HL-60 (cell line): ENCODE measurements at regions not wholly inside any gene's neighbourhood (a gene's known extent, or its start where the extent isn't known, plus 50 kb on each side); places are given as distances from the start of the nearest gene placed in this dataset.

Experiments
- CTCF ChIP-seq: IDR thresholded peaks from one replicate; pipeline ENCODE4 v1.5.1; 2011; ENCODE audit warnings: low read length, control low read depth, inconsistent platforms; ENCODE audit not compliant: insufficient read depth
- GABPA ChIP-seq: IDR thresholded peaks from 2 replicates; pipeline ENCODE4 v1.6.1; 2012; ENCODE audit warnings: low read depth
- POLR2AphosphoS5 ChIP-seq: IDR thresholded peaks from 2 replicates; pipeline ENCODE4 v1.6.1; 2012; ENCODE audit warnings: low read depth

- no peak for TF ChIP-seq CTCF
- no peak for TF ChIP-seq POLR2AphosphoS5
- no peak for TF ChIP-seq GABPA
These were observed 148.3 kb downstream of the POSTN start for GRCh38 chr13:37450276-37450675.
